22Rv1 (cell line): ENCODE measurements at regions not wholly inside any gene's neighbourhood (a gene's known extent, or its start where the extent isn't known, plus 50 kb on each side); places are given as distances from the start of the nearest gene placed in this dataset.

Experiments used
- CTCF ChIP-seq: fragments of 450-650 bp; IDR thresholded peaks from 2 replicates; pipeline ENCODE4 v1.5.1; 2017; ENCODE audit warnings: mild to moderate bottlenecking
- ZFX ChIP-seq: fragments of 450-650 bp; IDR thresholded peaks from 2 replicates; pipeline ENCODE4 v1.6.1; 2017; ENCODE audit warnings: antibody characterized with exemption, borderline replicate concordance

GRCh38 chr14:22280497-22281316 lies 308.3 kb downstream of the DAD1 start:
- no peak for TF ChIP-seq CTCF
- no peak for TF ChIP-seq ZFX
